Uterus (tissue), 3 donors: ENCODE measurements at regions not wholly inside any gene's neighbourhood (a gene's known extent, or its start where the extent isn't known, plus 50 kb on each side); places are given as distances from the start of the nearest gene placed in this dataset.

Experiments
- DNase-seq, 2 donors: peaks; one replicate each; pipeline ENCODE4 v3.0.0-alpha.2; 2019 to 2020
- H3K27ac ChIP-seq, 2 donors: fragments of 200-600 bp; sonication (generic); 1 replicate in 1 of 2; 2 replicates in 1 of 2; pipeline ENCODE4 v1.5.1; 2016 to 2018
- H3K27me3 ChIP-seq, 2 donors: fragments of 200-600 bp; sonication (generic); one replicate each; pipeline ENCODE4 v1.5.1; 2018 to 2019; ENCODE audit warnings: control low read depth in 1 of 2
- H3K36me3 ChIP-seq, 2 donors: fragments of 200-600 bp; sonication (generic); one replicate each; pipeline ENCODE4 v1.5.1; 2019; ENCODE audit warnings: control low read depth in 1 of 2
- H3K4me1 ChIP-seq, 2 donors: fragments of 200-600 bp; sonication (generic); one replicate each; pipeline ENCODE4 v1.5.1; 2018 to 2019; ENCODE audit warnings: control low read depth in 1 of 2
- H3K4me3 ChIP-seq, 2 donors: fragments of 200-600 bp; sonication (generic); 1 replicate in 1 of 2; 2 replicates in 1 of 2; pipeline ENCODE4 v1.5.1; 2018 to 2019; ENCODE audit warnings: mild to moderate bottlenecking in 1 of 2
- H3K9me3 ChIP-seq, 2 donors: fragments of 200-600 bp; sonication (generic); one replicate each; pipeline ENCODE4 v1.5.1; 2019; ENCODE audit warnings: control low read depth in 1 of 2
- POLR2A ChIP-seq, 2 donors: fragments of 450-650 bp; IDR thresholded peaks; one replicate each; pipeline ENCODE4 v1.6.1; 2016; ENCODE audit warnings: antibody characterized with exemption in 2 of 2, mild to moderate bottlenecking in 1 of 2, moderate library complexity in 1 of 2
- intact Hi-C: fragments of 100-400 bp; cut with DNase I; formaldehyde crosslinking; loops from one replicate; pipeline ENCODE4 v1.15.1; 2023; ENCODE audit warnings: low total_unique reads
- TF ChIP-seq, protein P1 (sequence below), 4 experiments: fragments of 200-600 bp in 2 of 4; fragments of 450-650 bp in 2 of 4; sonication (generic) in 2 of 4; IDR thresholded peaks; one replicate each; pipeline ENCODE4 v1.5.1; 2016 to 2019; ENCODE audit warnings: antibody characterized with exemption in 4 of 4, mild to moderate bottlenecking in 2 of 4, moderate library complexity in 1 of 4
- donor health status: DM: yes; HTN: yes; CAD: no.

DNA sequence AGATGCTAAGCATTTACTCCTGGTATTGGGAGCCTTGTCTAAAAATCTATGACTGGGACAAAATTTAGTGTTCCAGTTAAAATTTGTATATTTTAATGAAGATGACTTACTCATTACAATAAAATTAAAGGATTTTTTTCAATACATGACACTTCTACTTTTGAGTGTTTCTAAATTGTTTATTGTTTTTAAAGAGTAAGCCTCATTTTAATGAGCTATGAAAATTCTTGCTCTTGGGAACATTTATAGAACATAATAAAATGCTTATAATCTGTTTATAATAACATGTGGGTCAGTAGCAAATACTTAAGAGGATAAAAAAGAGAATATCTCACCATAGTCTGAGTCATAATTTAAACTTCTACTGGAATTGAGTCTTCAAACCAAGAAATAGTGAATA is 149.5 kb downstream of the PLCE1 start:
- no peak for DNase-seq
- Histone ChIP-seq H3K27me3 (no peaks in the 10 kb centered on the region), H3K4me3 (no peak overlapping the region), H3K36me3 (no peaks in the 10 kb centered on the region), H3K9me3 (no peaks in the 10 kb centered on the region), H3K4me1 (no peaks in the 10 kb centered on the region), H3K27ac (no peak overlapping the region)
- intact Hi-C loops = no loop called here
- TF ChIP-seq POLR2A (IDR thresholded peaks at IDR 0.05) = no peak
- TF ChIP-seq, protein P1, sequence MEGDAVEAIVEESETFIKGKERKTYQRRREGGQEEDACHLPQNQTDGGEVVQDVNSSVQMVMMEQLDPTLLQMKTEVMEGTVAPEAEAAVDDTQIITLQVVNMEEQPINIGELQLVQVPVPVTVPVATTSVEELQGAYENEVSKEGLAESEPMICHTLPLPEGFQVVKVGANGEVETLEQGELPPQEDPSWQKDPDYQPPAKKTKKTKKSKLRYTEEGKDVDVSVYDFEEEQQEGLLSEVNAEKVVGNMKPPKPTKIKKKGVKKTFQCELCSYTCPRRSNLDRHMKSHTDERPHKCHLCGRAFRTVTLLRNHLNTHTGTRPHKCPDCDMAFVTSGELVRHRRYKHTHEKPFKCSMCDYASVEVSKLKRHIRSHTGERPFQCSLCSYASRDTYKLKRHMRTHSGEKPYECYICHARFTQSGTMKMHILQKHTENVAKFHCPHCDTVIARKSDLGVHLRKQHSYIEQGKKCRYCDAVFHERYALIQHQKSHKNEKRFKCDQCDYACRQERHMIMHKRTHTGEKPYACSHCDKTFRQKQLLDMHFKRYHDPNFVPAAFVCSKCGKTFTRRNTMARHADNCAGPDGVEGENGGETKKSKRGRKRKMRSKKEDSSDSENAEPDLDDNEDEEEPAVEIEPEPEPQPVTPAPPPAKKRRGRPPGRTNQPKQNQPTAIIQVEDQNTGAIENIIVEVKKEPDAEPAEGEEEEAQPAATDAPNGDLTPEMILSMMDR (IDR thresholded peaks at IDR 0.05) = no peak

DNA sequence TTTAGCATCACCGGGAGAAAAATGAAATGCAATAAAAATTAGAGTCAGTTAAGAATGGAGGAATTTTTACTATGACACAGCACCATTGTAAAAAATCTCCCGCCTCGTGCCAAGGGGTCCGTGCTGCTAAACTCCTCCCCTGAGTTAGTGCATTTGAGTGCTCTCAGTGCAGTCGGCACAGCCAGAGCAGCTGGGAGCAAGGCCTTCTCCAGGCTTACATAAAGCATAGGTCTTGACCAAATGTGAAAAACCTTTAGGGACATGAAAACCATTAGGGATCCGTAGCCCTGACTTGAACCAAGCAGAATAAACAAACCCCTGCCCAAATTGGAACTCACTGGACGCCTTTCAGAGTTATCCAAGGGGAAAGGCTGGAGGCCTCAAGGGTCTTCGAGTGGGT is 152.6 kb downstream of the PLCE1 start:
- H3K27ac ChIP-seq = no peak overlapping the region

DNA sequence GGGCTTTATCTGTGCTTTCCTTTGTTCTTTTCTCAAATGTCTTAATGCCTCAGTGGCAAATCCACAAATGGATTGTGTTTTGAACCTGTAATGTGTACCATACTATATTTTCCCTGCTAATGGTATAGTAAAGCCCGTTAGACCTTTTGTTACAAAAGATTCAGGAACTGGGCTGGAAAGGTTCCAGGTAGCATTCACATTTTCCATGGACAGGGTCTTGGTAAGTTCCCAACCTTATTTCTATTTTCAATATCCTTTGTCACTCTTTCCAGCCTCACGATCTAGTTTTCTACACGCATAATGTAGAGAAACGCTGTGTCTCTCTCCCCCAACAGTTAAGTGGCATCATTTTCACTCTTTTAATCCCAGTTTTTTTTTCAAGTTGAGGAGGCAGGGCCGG is 153.0 kb downstream of the PLCE1 start:
- no peak overlapping the region for H3K4me3 ChIP-seq
- no peaks in the 10 kb centered on the region for H3K4me1 ChIP-seq
- TF ChIP-seq, protein P1 (IDR thresholded peaks at IDR 0.05) = no peak
- TF ChIP-seq POLR2A (IDR thresholded peaks at IDR 0.05) = no peak
- H3K36me3 ChIP-seq = no peaks in the 10 kb centered on the region
- no peak overlapping the region for H3K27ac ChIP-seq
- no peaks in the 10 kb centered on the region for H3K27me3 ChIP-seq
- DNase-seq = no peak
- intact Hi-C loops = no loop called here
- H3K9me3 ChIP-seq = no peaks in the 10 kb centered on the region

More for the DNA sequence above, 152.6 kb downstream of the PLCE1 start:
- Histone ChIP-seq H3K36me3 (no peaks in the 10 kb centered on the region), H3K27me3 (no peaks in the 10 kb centered on the region), H3K4me1 (no peaks in the 10 kb centered on the region), H3K4me3 (no peak overlapping the region), H3K9me3 (no peaks in the 10 kb centered on the region)
- TF ChIP-seq POLR2A (IDR thresholded peaks at IDR 0.05) = no peak
- TF ChIP-seq, protein P1 (IDR thresholded peaks at IDR 0.05) = no peak
- no peak for DNase-seq
- intact Hi-C loops = no loop called here

DNA sequence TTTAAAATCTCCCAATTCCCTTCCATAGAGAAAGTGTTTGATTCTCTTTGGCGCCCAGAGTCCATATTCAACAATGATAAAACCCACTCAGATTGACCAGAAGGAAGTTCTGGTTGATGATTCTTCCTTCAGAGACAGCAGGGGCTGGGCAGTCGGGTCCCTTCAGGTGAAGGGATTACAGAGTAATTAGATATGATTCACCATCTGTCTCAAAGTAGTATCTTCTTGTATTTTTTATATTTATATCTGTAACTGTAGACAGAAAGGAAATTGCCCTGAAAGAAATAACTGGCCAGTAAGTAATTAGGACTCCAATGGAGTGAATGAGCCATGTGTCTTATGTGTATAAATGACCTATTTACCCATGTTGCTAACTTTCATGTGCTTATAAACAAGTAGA is 156.0 kb downstream of the PLCE1 start:
- H3K4me3 ChIP-seq = no peak overlapping the region
- no peaks in the 10 kb centered on the region for H3K4me1 ChIP-seq
- no peaks in the 10 kb centered on the region for H3K27me3 ChIP-seq
- TF ChIP-seq, protein P1 (IDR thresholded peaks at IDR 0.05) = no peak
- no peak for TF ChIP-seq POLR2A (IDR thresholded peaks at IDR 0.05)
- intact Hi-C loops = no loop called here
- no peaks in the 10 kb centered on the region for H3K9me3 ChIP-seq
- no peak for DNase-seq
- no peaks in the 10 kb centered on the region for H3K36me3 ChIP-seq
- H3K27ac ChIP-seq = no peak overlapping the region

DNA sequence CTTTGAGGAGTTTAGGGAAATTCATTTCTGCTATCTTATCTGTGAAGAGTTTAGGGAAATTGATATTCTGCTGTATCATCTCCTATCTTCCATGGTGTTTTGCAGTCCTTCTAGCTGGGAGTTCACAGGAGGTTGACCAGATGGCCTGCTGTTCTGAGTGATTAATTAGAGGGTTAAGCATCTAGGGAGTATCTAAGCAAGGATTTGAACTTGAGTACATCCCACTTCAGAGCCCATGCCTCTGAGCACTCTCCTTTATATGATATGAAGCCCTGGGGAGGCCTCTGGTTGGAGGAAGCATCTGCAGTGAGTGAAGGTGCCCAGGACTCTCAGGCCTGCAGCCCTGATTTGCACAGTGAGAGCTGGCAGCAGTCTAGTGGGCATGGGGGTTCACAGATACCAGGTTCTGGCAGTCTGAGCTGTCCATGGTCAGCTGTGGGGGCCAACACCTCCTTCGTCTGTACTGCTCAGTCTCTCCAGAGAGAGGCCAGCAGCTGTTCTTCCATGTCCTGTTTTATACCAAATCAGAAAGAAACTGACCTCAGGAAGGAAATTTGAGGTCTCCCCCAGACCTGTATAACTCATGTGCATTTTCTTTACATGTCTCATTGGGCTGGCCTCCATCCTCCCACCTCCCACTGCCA is 156.9 kb downstream of the PLCE1 start:
- no peak overlapping the region for H3K27ac ChIP-seq
- DNase-seq = no peak
- H3K4me1 ChIP-seq = no peaks in the 10 kb centered on the region
- no peak overlapping the region for H3K4me3 ChIP-seq
- TF ChIP-seq, protein P1 (IDR thresholded peaks at IDR 0.05) = no peak
- TF ChIP-seq POLR2A (IDR thresholded peaks at IDR 0.05) = no peak
- no peaks in the 10 kb centered on the region for H3K36me3 ChIP-seq
- H3K27me3 ChIP-seq = no peaks in the 10 kb centered on the region
- no peaks in the 10 kb centered on the region for H3K9me3 ChIP-seq
- intact Hi-C loops = no loop called here
